ENCODE measurements at regions not wholly inside any gene's neighbourhood (a gene's known extent, or its start where the extent isn't known, plus 50 kb on each side); places are given as distances from the start of the nearest gene placed in this dataset.
A peak's percentile ranks its signal among the peaks of the same experiment; 100 is the strongest.

DNA sequence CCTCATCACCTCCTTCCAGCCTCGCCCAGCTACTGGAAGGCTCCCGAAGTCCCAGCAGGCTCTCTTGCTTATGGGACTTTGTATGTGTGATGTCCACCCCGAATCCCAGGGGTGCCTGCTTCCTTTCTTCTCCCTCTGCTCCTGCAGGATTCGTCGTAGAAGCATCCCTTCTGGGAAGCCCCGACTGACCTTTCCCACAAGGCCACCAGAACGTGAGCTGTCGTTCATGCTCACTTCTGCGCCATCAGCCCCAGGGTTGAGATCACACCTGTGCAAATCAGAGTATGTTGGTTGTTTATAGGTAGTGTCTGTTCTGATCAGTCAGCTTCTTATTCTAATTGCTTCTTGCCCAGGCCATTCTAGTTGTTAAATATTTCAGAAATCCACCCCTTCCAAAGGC, 101.8 kb downstream of the HS1BP3 start:
- TF ChIP-seq GLIS3 (CRISPR knock-in tag; IDR thresholded peaks at IDR 0.05), result no peak
- TF ChIP-seq BACH2 (CRISPR knock-in tag; IDR thresholded peaks at IDR 0.05; ENCODE audit: borderline replicate concordance), result no peak
- TF ChIP-seq ZC3H10 (CRISPR knock-in tag; IDR thresholded peaks at IDR 0.05), result no peak
- no peak for TF ChIP-seq RARB (CRISPR knock-in tag; IDR thresholded peaks at IDR 0.05)
- TF ChIP-seq SNAI2 (CRISPR knock-in tag; IDR thresholded peaks at IDR 0.05), result no peak
- TF ChIP-seq, protein P1, sequence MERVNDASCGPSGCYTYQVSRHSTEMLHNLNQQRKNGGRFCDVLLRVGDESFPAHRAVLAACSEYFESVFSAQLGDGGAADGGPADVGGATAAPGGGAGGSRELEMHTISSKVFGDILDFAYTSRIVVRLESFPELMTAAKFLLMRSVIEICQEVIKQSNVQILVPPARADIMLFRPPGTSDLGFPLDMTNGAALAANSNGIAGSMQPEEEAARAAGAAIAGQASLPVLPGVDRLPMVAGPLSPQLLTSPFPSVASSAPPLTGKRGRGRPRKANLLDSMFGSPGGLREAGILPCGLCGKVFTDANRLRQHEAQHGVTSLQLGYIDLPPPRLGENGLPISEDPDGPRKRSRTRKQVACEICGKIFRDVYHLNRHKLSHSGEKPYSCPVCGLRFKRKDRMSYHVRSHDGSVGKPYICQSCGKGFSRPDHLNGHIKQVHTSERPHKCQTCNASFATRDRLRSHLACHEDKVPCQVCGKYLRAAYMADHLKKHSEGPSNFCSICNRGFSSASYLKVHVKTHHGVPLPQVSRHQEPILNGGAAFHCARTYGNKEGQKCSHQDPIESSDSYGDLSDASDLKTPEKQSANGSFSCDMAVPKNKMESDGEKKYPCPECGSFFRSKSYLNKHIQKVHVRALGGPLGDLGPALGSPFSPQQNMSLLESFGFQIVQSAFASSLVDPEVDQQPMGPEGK (CRISPR knock-in tag; IDR thresholded peaks at IDR 0.05; ENCODE audit: borderline replicate concordance), result no peak
- no peak for TF ChIP-seq CSDC2 (CRISPR knock-in tag; IDR thresholded peaks at IDR 0.05)
- no peak for TF ChIP-seq ZFP30 (CRISPR knock-in tag; IDR thresholded peaks at IDR 0.05)
- no peak for ATAC-seq

DNA sequence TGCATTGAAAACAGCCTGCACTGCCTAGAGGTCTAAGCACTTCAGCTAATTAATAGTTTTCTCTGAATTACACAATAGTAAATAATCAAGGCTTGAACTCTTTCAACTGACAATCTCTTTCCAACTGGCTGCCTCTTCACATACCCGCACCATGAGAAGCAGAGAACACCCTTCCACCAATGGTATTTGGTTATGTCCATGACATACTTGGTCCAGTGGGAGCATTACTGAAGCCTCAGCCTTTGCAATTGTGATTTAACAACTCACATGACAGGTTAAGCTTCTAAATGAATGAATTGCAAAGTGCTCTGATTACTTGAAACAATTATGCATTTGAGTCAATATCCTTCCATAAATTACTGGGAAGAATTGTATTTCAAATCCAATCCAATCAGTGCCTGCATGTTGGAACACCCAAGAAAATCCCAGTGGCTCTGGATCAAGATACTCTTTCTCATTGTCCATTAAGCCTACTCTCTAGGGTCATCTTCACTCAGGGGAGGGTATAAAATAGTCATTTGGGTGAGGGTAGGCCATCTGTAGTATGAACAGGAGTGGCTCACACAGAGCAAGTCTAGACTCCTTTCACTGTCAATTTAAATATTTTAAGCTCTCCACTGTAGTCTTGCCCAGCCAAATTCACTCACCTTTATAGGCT, 101.1 kb downstream of the HS1BP3 start:
- ATAC-seq, result no peak
- TF ChIP-seq, protein P1 (CRISPR knock-in tag; IDR thresholded peaks at IDR 0.05; ENCODE audit: borderline replicate concordance), result no peak
- TF ChIP-seq ARNTL (CRISPR knock-in tag; IDR thresholded peaks at IDR 0.05; ENCODE audit: borderline replicate concordance, low read depth) (no peak), CSDC2 (CRISPR knock-in tag; IDR thresholded peaks at IDR 0.05) (no peak), SNAI2 (CRISPR knock-in tag; IDR thresholded peaks at IDR 0.05) (no peak)
- TF ChIP-seq, protein P2, sequence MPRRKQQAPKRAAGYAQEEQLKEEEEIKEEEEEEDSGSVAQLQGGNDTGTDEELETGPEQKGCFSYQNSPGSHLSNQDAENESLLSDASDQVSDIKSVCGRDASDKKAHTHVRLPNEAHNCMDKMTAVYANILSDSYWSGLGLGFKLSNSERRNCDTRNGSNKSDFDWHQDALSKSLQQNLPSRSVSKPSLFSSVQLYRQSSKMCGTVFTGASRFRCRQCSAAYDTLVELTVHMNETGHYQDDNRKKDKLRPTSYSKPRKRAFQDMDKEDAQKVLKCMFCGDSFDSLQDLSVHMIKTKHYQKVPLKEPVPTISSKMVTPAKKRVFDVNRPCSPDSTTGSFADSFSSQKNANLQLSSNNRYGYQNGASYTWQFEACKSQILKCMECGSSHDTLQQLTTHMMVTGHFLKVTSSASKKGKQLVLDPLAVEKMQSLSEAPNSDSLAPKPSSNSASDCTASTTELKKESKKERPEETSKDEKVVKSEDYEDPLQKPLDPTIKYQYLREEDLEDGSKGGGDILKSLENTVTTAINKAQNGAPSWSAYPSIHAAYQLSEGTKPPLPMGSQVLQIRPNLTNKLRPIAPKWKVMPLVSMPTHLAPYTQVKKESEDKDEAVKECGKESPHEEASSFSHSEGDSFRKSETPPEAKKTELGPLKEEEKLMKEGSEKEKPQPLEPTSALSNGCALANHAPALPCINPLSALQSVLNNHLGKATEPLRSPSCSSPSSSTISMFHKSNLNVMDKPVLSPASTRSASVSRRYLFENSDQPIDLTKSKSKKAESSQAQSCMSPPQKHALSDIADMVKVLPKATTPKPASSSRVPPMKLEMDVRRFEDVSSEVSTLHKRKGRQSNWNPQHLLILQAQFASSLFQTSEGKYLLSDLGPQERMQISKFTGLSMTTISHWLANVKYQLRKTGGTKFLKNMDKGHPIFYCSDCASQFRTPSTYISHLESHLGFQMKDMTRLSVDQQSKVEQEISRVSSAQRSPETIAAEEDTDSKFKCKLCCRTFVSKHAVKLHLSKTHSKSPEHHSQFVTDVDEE (CRISPR knock-in tag; IDR thresholded peaks at IDR 0.05), result no peak

DNA sequence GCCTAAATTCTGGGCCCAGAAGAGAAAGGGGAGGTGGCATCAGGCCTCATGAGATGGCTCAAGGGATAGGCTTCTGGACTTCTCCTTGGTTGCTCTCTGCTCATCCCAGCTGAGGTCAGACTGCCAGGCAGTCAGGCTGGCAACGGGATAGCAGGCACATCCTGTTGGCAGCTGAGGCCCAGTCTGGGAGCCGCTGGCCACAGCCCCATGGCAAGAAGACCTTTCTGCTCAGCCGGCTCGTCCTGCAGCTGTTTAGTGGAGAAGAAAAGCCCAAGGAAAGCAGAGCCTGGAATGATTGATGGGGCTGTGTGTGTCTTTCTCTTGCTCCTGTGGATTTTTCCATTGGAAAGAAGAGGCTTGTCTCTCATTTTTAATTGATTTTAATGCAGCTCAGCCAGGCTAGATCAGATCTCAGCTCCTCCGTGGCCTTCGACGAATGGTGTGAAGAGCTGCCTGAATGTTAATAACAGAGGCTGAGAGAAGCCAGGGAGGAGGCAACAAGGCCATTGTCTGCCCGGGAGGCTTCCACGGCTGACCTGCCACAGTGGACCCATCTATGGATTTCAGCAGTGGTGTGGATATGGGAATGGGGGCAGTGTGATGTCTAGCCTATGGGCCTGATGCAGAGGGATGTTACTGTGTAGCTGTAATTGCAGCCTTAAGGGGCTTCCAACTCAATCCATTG, 99.5 kb downstream of the HS1BP3 start:
- no peak for TF ChIP-seq PPARA (CRISPR knock-in tag; IDR thresholded peaks at IDR 0.05; ENCODE audit: borderline replicate concordance)
- TF ChIP-seq GLIS3 (CRISPR knock-in tag; IDR thresholded peaks at IDR 0.05), result no peak
- no peak for TF ChIP-seq BACH2 (CRISPR knock-in tag; IDR thresholded peaks at IDR 0.05; ENCODE audit: borderline replicate concordance)
- no peak for TF ChIP-seq CSDC2 (CRISPR knock-in tag; IDR thresholded peaks at IDR 0.05)
- no peak for TF ChIP-seq ARNTL (CRISPR knock-in tag; IDR thresholded peaks at IDR 0.05; ENCODE audit: borderline replicate concordance, low read depth)
- TF ChIP-seq ZFP3 (CRISPR knock-in tag; IDR thresholded peaks at IDR 0.05), result no peak
- TF ChIP-seq RARB (CRISPR knock-in tag; IDR thresholded peaks at IDR 0.05), result no peak
- no peak for TF ChIP-seq ZNF8 (CRISPR knock-in tag; IDR thresholded peaks at IDR 0.05)
- TF ChIP-seq, protein P3, sequence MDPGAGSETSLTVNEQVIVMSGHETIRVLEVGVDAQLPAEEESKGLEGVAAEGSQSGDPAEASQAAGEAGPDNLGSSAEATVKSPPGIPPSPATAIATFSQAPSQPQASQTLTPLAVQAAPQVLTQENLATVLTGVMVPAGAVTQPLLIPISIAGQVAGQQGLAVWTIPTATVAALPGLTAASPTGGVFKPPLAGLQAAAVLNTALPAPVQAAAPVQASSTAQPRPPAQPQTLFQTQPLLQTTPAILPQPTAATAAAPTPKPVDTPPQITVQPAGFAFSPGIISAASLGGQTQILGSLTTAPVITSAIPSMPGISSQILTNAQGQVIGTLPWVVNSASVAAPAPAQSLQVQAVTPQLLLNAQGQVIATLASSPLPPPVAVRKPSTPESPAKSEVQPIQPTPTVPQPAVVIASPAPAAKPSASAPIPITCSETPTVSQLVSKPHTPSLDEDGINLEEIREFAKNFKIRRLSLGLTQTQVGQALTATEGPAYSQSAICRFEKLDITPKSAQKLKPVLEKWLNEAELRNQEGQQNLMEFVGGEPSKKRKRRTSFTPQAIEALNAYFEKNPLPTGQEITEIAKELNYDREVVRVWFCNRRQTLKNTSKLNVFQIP (CRISPR knock-in tag; IDR thresholded peaks at IDR 0.05; ENCODE audit: borderline replicate concordance, low read depth), result no peak
- TF ChIP-seq, protein P4, sequence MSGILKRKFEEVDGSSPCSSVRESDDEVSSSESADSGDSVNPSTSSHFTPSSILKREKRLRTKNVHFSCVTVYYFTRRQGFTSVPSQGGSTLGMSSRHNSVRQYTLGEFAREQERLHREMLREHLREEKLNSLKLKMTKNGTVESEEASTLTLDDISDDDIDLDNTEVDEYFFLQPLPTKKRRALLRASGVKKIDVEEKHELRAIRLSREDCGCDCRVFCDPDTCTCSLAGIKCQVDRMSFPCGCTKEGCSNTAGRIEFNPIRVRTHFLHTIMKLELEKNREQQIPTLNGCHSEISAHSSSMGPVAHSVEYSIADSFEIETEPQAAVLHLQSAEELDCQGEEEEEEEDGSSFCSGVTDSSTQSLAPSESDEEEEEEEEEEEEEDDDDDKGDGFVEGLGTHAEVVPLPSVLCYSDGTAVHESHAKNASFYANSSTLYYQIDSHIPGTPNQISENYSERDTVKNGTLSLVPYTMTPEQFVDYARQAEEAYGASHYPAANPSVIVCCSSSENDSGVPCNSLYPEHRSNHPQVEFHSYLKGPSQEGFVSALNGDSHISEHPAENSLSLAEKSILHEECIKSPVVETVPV (CRISPR knock-in tag; IDR thresholded peaks at IDR 0.05), result no peak
- no peak for TF ChIP-seq ZNF565 (CRISPR knock-in tag; conservative IDR thresholded peaks at IDR 0.05; ENCODE audit: low read depth)
- no peak for TF ChIP-seq ISL1 (CRISPR knock-in tag; IDR thresholded peaks at IDR 0.05)
- no peak for TF ChIP-seq TOX (CRISPR knock-in tag; IDR thresholded peaks at IDR 0.05; ENCODE audit: borderline replicate concordance)
- no peak for TF ChIP-seq ESRRG (CRISPR knock-in tag; IDR thresholded peaks at IDR 0.05)
- ATAC-seq, result peak; percentile 96

Data from SK-N-SH treated with all-trans-retinoic acid at 6 μM for 48 hours (cell line).